MV-4-11 (cell line): ENCODE measurements at regions not wholly inside any gene's neighbourhood (a gene's known extent, or its start where the extent isn't known, plus 50 kb on each side); places are given as distances from the start of the nearest gene placed in this dataset.

ENCODE experiments used
- DNase-seq: peaks from one replicate; lab custom pipeline; 2025; lab: John Stamatoyannopoulos, UW

- no peak for DNase-seq
These were observed 56.2 kb upstream of the PEX5L start for GRCh38 chr3:180092889-180093288.

- no peak for DNase-seq
These were observed 56.8 kb upstream of the PEX5L start for GRCh38 chr3:180093535-180093934.

DNA sequence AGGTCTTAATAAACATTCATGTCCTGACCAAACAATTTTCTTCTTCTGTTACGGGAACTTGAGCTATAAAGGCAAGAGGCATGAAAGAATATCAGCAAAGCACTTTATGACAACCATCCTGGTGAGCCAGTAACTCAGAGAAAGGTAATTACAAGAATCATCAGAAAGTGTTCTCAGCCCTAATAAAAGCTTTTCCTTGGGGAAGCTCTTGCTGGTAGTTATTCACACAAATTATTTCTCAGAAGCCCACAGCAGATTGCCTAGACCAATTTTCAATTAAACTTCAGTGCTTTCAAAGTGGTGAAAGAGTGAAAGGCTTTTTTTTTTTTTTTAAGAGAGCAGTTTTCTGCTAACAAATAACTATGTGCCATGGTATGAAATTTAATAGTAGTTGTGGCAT lies 60.9 kb upstream of the PEX5L start:
- no peak for DNase-seq

DNA sequence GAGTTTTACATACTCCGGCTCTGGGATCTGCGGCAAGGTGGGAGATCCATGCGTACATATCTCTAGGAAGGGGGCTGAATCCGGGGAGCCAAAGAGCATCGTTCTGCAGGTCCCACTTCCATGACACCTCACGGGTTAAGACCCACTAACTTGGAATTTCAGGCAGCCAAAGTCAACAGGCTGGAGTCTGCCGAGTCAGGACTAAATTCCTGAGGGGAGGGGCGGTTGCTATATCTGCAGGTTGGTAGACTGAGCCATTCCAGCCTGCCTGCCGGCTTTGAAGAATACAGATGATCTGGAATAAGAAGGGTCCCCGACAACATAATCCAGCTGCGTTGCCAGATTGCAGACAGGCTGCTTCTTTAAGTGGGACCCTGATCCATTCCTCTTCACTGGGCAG lies 65.4 kb upstream of the PEX5L start:
- DNase-seq: no peak

GRCh38 chr3:180102604-180103003 lies 65.9 kb upstream of the PEX5L start:
- no peak for DNase-seq

GRCh38 chr3:180116203-180116602 lies 79.5 kb upstream of the PEX5L start:
- no peak for DNase-seq

GRCh38 chr3:180116658-180117057 lies 79.9 kb upstream of the PEX5L start:
- DNase-seq: no peak

DNA sequence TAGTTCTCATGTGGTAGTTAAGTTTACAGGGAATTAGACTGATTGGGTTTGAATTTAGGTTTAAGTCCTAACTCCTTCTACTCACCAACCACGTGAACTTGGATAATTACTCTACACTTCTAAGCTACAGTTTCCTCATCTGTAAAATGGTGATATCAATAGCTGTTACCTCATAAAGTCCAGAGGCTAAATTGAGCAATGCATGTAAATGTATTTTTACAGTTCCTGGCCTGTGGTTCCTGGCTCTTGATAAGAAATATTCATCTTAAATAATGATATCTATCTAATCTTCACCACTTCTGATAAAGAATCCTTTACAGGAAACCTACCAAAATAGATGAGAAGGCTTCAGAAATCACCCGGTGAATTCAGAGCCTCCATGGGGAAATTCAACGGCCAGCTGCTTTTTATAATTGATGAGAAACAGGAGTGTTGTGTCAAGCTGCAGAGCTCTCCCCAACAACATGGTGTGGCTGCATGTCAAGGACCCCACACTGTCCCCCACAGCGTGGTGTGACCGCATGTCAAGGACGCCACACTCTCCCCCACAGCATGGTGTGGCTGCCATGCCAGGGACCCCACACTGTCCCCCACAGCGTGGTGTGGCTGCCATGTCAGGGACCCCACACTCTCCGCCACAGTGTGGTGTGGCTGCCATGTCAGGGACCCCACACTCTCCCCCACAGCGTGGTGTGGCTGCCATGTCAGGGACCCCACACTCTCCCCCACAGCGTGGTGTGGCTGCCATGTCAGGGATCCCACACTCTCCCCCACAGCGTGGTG lies 80.8 kb upstream of the PEX5L start:
- DNase-seq: peak; percentile 28

GRCh38 chr3:180119567-180119966 lies 82.8 kb upstream of the PEX5L start:
- DNase-seq: no peak

DNA sequence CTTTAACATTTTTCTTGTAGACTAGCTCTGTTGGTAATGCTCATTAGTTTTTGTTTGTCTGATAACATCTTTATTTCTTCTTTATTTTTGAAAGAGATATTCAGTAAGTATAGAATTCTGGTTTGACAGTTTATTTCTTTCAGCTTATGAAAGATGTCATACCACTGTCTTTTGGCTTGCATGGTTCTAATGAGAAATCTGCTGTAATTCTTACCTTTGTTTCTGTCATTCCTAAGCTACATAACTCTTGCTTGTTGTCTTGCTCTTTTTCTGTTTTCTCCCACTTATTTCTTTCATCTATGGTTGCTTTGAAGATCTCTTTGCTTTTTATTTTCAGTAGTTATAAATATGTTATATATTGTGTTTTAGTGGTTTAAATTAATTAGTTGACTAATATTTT lies 87.2 kb upstream of the PEX5L start:
- DNase-seq: no peak

- no peak for DNase-seq
These were observed 94.4 kb upstream of the PEX5L start for GRCh38 chr3:180131169-180131568.

GRCh38 chr3:180135101-180135500 lies 98.4 kb upstream of the PEX5L start:
- no peak for DNase-seq

DNA sequence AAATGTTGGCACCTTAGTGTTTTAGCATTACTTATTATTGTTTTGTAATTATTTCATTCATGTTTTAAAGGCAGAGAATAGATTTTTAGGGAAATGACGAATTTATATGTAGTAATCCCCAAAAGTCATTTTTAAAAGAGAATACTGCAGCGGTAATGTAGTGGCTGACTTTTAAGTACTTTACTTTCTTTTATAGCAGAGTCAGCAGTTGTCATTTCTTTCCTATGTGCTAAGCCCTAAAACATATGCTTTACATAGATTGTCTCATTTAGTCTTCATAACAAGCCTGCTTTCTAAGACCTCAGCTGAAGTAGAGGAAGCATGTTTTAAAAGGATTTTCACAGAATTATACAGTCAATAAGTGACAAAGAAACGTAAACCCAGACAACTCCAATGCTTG lies 102.1 kb upstream of the PEX5L start:
- DNase-seq: no peak

DNA sequence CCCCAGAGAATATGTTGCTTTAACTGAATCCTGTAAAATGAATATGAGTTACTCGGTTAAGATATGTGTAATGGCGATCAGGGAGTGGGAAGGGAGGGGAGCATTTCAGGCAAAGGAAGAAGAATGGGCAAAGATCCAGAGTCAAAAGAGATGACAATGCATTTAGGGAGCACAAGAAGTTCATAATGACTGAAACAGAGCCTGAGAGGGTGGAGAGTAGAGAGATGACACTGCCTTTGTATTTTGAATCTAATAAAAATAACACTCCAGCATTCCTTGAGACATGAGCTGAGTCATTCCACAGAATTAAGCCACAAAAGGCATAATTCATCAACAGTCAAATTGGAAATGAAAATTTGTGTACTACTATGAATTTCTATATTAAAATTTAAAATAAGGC lies 105.3 kb upstream of the PEX5L start:
- DNase-seq: no peak

- DNase-seq: no peak
These were observed 105.7 kb upstream of the PEX5L start for GRCh38 chr3:180142472-180142871.

DNA sequence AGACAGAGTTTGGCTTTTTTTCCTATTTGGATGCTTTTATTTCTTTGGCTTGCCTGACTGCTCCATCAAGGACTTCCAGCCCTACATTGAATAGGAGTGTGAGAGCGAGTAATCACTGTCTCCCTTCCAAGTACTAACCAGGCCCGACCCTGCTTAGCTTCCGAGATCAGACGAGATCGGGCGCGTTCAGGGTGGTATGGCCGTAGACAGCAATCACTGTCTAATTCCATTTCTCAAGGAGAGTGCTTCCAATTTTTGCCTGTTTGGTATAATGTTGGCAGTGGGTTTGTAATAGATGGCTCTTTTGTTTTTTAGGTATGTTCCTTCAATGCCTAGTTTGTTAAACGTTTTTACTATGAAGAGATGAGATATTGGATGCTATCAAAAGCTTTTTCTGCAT lies 125.0 kb upstream of the PEX5L start:
- DNase-seq: no peak

DNA sequence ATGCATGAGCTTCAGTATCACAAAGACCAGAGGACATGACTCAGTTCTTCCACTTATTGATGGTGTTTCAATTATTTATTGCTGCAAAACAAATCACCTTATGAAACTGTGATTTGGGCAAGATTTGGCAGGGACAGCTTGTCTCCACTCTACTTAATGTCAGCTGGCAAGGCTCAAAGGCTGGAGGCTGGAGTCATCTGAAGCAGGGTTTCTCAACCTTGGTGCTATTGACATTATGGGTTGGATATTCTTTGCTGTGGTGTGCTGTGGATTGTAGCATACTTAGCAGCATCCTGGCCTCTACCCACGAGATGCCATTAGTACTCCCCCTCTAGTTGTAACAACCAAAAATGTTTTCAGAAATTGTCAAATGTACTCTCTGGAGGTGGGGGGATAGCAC lies 138.8 kb upstream of the PEX5L start:
- DNase-seq: no peak

DNA sequence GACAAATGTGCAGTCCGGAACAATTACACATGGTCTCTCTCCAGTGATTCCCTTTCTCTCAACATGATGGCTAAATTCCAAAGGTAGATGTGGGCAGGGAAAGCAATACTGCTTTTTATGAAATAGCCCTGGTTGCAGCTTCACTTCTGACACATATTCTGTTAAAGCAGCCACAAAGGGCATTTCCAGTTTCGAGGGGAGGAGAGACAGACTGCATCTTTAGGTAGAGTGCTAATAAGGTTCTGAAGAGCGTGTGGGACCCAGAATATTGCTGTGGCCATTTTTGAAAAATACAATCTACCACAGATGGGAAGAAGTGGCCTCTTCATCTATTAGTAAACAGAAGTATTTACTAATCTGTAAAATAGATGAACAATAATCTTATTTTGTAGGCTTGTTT lies 139.3 kb upstream of the PEX5L start:
- no peak for DNase-seq

GRCh38 chr3:180177255-180177654 lies 140.5 kb upstream of the PEX5L start:
- no peak for DNase-seq

DNA sequence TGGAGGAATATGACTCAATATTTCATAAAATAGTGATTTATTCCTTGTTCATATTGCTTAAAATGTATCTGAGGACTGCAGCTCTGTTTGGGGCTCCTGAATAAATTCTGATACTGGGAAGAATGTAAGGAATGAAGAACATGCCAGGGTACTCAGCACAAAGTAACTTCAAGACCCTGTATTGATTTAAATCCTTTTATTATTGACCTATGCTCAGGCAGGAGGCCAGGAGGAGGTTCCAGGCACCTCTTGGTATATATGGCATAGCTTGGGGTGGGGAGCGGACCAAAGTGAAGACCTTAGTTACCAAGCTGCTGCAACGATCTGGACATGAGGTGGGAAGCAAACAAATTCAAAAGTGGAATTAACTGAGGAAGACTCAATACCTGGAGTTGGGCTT lies 142.8 kb upstream of the PEX5L start:
- DNase-seq: no peak

DNA sequence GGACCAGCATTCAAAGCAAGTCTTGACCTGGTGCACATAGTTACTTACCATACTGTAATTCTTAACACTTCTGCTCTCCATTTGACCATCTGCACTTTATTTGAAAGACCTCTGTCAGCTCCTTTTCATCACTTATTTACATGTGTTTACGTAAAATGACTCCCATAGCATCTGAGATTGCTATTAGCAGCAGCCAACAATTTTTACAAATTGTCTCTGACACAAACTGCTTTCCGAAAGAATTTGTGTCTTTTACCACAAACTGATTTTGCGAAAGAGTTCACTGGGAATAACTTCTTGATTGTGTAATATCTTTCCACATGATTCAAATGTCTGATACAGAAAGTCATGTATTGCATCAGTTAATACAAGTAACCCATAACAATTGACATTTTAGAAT lies 144.1 kb upstream of the PEX5L start:
- peak; percentile 77 for DNase-seq

DNA sequence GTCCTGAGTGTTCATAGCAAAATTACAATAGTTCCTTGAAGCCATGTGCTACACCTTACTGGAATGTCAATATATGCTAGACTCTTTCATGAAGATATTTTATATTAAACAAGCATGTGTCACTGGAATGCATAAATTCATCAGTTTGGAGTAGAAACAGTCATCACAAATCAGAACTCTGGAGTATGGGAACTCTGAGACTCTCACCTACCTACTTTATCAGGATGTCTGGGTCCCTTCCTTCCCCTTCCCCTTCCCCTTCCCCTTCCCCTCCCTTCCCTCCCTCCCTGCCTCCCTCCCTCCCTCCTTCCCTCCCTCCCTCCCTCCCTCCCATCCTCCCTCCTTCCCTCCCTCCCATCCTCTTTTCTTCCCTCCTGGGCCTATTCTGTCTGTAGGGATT lies 144.7 kb upstream of the PEX5L start:
- no peak for DNase-seq

DNA sequence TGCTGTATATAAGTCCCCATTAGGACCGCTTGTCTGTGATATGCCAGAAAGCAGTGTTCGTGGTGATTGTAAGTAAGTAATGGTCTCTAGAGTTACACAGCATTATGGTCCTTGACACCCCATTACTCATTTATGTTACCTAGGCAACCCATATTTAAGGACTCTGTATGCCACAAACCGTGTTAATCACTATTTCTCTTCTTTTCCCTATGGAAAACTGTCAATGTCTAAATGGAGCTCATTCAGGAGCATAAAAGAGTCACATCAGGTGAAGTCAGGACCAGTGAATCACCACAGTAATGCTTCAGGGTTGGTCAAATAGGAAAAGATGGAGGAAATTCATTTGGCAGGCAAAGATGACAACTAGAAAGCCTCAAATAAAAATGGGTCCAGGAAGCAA lies 146.6 kb upstream of the PEX5L start:
- DNase-seq: no peak

DNA sequence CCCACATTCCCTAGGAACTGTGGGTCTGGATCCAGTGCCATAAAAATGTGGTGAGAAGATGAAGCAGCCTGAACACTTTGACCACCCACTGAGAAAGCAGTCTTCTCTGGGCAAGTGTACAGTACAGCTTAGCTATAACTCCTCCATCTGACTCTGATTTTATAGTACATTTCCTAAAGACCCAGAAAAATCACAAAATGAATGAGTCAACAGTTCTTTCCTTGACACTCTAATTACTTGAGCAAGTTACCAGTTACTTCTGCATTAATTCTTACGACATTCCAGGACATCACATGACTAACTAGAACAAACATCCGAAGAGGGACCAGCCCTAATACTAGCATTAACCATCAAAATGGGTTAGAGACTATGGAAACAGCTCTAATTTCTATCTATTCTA lies 148.1 kb upstream of the PEX5L start:
- peak; percentile 62 for DNase-seq

- peak; percentile 3 for DNase-seq
These were observed 148.9 kb upstream of the PEX5L start for GRCh38 chr3:180185650-180186049.
